Activated CD4-positive, alpha-beta T cell treated with anti-CD3 and anti-CD28 coated beads for 36 hours (primary cell): ENCODE measurements at regions not wholly inside any gene's neighbourhood (a gene's known extent, or its start where the extent isn't known, plus 50 kb on each side); places are given as distances from the start of the nearest gene placed in this dataset.
"Not testable (repeated sequence)": the region's sequence is repeated elsewhere in the genome, so short reads cannot be mapped to it uniquely, and the experiment has no call there.

Experiments
- ATAC-seq: fragments of 200-7000 bp; cut with Tn5 transposase; one replicate; pipeline ENCODE4 v1.10.0; 2021; ENCODE audit warnings: mild to moderate bottlenecking, moderate library complexity
- CTCF ChIA-PET: fragments of 350-600 bp; sonication (Branson Sonifier 250); formaldehyde crosslinking; loops from one replicate; lab custom pipeline; 2021; ENCODE audit warnings: antibody characterized with exemption; lab: Charles Lee
- POLR2A ChIA-PET: fragments of 350-600 bp; sonication (Branson Sonifier 250); formaldehyde crosslinking; loops from one replicate; lab custom pipeline; 2021; ENCODE audit warnings: antibody characterized with exemption, inconsistent platforms; lab: Charles Lee
- DNase-seq: peaks from one replicate; pipeline ENCODE4 v3.0.0-alpha.2; 2020
- H3K27ac Mint-ChIP-seq: one replicate; pipeline ENCODE4 v1.8.0; 2021; ENCODE audit warnings: mixed read lengths
- H3K27me3 Mint-ChIP-seq: one replicate; pipeline ENCODE4 v1.8.0; 2021; ENCODE audit warnings: mixed read lengths
- H3K36me3 Mint-ChIP-seq: one replicate; pipeline ENCODE4 v1.8.0; 2021; ENCODE audit warnings: low read depth, mixed read lengths
- H3K4me1 Mint-ChIP-seq: one replicate; pipeline ENCODE4 v1.8.0; 2021; ENCODE audit warnings: mixed read lengths
- H3K4me3 Mint-ChIP-seq: one replicate; pipeline ENCODE4 v1.8.0; 2021; ENCODE audit warnings: mild to moderate bottlenecking, moderate library complexity, mixed read lengths
- H3K9me3 Mint-ChIP-seq: one replicate; pipeline ENCODE4 v1.8.0; 2021; ENCODE audit warnings: low read depth, mixed read lengths
- intact Hi-C, 2 experiments: fragments of 100-400 bp; cut with DNase I in 1 of 2; cut with micrococcal nuclease in 1 of 2; formaldehyde crosslinking; loops; one replicate each; pipeline versions ENCODE4 v1.14.2 to v1.15.1; 2022 to 2024; cut with DNase I, micrococcal nuclease

DNA sequence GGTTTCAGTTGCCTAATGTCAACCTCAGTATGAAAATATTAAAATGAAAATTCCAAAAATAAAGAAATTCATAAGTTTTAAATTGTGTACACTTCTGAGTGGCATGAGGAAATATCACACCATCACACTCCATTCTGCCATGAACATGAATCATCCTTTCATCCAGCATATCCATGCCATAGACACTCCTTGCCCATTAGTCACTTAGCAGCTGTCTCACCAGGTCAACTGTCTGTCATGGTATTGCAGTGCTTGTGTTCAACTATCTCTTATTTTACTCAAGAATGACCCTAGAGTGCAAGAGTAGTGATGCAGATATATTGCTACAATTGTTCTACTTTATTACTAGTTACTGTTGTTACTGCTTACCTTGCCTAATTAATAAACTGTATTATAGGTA lies 712.4 kb downstream of the EPHA7 start:
- no peaks in the 10 kb centered on the region for H3K4me1 Mint-ChIP-seq
- POLR2A ChIA-PET = no interaction called here
- H3K27me3 Mint-ChIP-seq = no peaks in the 10 kb centered on the region
- intact Hi-C loops = no loop called here
- H3K36me3 Mint-ChIP-seq = no peaks in the 10 kb centered on the region
- ATAC-seq (no peak), DNase-seq (no peak)
- H3K9me3 Mint-ChIP-seq = no peaks in the 10 kb centered on the region
- CTCF ChIA-PET = no interaction called here
- no peak overlapping the region for H3K27ac Mint-ChIP-seq
- no peak overlapping the region for H3K4me3 Mint-ChIP-seq

DNA sequence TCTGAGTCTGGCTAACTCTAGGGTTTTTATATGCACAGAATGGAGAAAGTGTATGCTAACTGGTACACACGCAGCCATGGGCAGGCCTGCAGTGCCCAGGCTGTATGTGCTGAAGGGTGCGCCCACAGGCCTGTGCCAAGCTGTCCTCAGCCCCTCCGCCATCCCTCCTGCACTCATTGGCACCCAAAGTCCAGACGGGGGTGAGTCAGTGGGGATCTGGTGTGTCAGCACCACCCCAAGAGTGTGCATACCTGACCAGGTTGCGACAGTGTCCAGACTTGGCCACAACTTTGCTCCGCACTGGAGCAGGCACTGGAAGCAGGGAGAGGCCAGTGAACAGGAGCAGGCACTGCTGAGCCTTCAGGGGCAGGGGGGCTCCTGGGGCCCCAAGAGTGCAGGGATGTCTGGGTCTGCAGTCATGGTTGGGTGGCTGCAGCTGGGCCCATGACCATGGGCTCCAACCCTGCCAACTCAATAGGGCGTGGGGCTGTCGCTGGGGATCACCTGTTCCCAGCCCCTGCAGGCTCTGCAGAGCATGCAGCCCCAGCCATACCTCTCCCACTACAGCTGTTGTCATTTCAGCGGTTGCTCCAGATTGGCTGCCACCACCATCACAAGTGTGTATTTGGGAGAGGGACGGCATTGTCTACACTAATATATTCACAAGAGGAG lies 717.8 kb downstream of the EPHA7 start:
- ATAC-seq (no peak), DNase-seq (no peak)
- peaks cover 3% of the 10 kb centered on the region for H3K9me3 Mint-ChIP-seq
- POLR2A ChIA-PET = no interaction called here
- H3K27me3 Mint-ChIP-seq = no peaks in the 10 kb centered on the region
- intact Hi-C loops = no loop called here
- no peaks in the 10 kb centered on the region for H3K4me1 Mint-ChIP-seq
- CTCF ChIA-PET = no interaction called here
- H3K36me3 Mint-ChIP-seq = no peaks in the 10 kb centered on the region
- no peak overlapping the region for H3K4me3 Mint-ChIP-seq
- no peak overlapping the region for H3K27ac Mint-ChIP-seq

DNA sequence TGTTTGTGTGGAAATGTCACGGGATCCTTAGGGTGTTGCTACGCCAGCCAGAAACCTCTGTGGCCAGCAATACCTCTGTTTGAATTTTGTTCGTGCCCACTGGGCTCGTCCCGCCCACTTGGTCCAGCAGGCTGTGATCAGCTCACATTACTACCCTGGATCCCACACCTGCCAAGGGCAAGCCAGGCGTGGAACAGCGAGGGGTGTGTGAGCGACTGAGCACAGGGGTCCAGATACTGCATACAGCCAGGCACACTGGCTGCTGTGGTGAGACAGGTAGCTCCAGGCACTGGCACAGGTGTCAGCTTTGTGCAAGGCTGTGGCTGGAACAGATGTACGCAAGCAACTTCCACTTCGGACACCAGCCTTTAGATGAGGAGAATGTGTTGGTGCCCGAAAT lies 718.9 kb downstream of the EPHA7 start:
- Mint-ChIP-seq H3K27ac (no peak overlapping the region), H3K4me1 (no peaks in the 10 kb centered on the region), H3K9me3 (peaks cover 3% of the 10 kb centered on the region), H3K36me3 (no peaks in the 10 kb centered on the region), H3K4me3 (no peak overlapping the region), H3K27me3 (no peaks in the 10 kb centered on the region)
- ATAC-seq (no peak), DNase-seq (no peak)
- intact Hi-C loops = no loop called here
- CTCF ChIA-PET = no interaction called here
- POLR2A ChIA-PET = no interaction called here

DNA sequence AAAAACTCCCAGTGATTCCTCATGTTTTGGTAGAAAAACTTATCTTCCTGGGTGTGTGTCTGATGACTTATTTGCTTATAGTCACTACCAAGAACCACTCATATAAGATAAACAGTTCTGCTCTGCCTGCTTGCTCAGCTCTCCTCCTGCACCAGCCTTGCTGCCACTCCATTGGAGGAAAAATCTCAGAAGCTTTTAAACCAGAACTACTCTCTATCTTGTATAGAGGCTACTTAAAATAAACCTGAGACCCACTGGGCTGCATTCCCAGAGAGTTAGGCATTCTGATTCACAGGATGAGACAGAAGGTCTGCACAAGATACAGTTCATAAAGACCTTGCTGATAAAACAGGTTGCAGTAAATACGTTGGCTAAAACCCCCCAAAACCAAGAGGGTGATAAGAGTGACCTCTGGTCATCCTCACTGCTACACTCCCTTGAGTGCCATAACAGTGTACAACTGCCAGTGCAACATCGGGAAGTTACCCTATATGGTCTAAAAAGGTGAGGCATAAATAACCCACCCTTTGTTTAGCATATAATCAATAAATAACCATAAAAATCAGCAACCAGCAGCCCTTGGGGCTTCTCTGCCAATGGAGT lies 728.3 kb downstream of the EPHA7 start:
- CTCF ChIA-PET = no interaction called here
- no peak for ATAC-seq
- no peaks in the 10 kb centered on the region for H3K4me1 Mint-ChIP-seq
- H3K27me3 Mint-ChIP-seq = no peaks in the 10 kb centered on the region
- peaks cover 1% of the 10 kb centered on the region for H3K9me3 Mint-ChIP-seq
- no peak for DNase-seq
- no peak overlapping the region for H3K4me3 Mint-ChIP-seq
- intact Hi-C loops = no loop called here
- no peaks in the 10 kb centered on the region for H3K36me3 Mint-ChIP-seq
- POLR2A ChIA-PET = no interaction called here
- H3K27ac Mint-ChIP-seq = no peak overlapping the region

GRCh38 chr6:92688342-92688741 lies 731.0 kb downstream of the EPHA7 start:
- ATAC-seq = no peak
- Mint-ChIP-seq H3K27me3 (no peaks in the 10 kb centered on the region), H3K36me3 (no peaks in the 10 kb centered on the region), H3K4me3 (no peak overlapping the region), H3K4me1 (no peaks in the 10 kb centered on the region), H3K9me3 (peaks cover 1% of the 10 kb centered on the region), H3K27ac (no peak overlapping the region)
- no peak for DNase-seq
- ChIA-PET CTCF (no interaction called here), POLR2A (no interaction called here)
- intact Hi-C loops = no loop called here

DNA sequence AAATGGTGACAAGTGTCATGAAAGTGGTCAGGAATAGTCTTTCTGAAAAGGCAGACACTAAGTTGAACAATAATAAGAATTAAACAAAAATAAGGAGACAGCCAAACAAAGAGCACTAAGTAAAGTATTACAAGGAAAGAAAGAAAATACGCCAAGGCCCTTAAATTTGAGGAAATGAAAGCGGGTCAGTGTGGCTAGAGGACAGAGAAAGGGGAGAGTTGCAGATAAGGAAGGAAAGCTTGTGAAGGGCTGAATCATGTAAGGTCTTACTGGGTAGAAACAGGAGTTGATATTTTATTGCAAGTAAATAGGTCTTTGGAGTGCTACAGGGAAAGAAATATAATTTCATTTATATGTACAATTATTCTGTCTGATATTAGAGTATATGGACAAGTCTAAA lies 732.1 kb downstream of the EPHA7 start:
- H3K4me3 Mint-ChIP-seq = no peak overlapping the region
- intact Hi-C loops = no loop called here
- no peak overlapping the region for H3K27ac Mint-ChIP-seq
- no peaks in the 10 kb centered on the region for H3K4me1 Mint-ChIP-seq
- POLR2A ChIA-PET = no interaction called here
- no peaks in the 10 kb centered on the region for H3K36me3 Mint-ChIP-seq
- no peak for DNase-seq
- H3K9me3 Mint-ChIP-seq = peaks cover 1% of the 10 kb centered on the region
- H3K27me3 Mint-ChIP-seq = no peaks in the 10 kb centered on the region
- no peak for ATAC-seq
- CTCF ChIA-PET = no interaction called here

DNA sequence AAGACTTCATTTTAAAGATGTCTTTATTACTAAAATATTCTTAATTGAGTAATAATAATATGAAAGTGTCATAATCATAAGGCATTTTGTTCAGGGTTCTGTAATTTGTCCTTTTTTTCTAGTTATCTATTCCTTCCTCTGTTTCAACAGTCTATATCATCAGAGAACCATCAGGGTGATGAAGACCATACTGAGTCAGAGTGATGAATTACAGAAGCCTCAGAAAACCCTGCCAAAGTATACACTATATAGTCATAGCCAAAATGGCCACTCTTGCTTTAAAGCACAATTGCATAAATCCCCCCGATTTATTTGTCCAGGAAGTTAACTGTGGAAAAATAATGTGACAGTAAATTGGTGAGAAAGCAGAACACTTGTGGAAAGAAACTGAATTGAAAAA lies 735.0 kb downstream of the EPHA7 start:
- ATAC-seq = no peak
- ChIA-PET POLR2A (no interaction called here), CTCF (no interaction called here)
- Mint-ChIP-seq H3K36me3 (no peaks in the 10 kb centered on the region), H3K4me1 (no peaks in the 10 kb centered on the region), H3K4me3 (no peak overlapping the region), H3K9me3 (peaks cover 1% of the 10 kb centered on the region), H3K27ac (no peak overlapping the region), H3K27me3 (no peaks in the 10 kb centered on the region)
- intact Hi-C loops = no loop called here
- DNase-seq = no peak

GRCh38 chr6:92683748-92684147 lies 735.6 kb downstream of the EPHA7 start:
- intact Hi-C loops = no loop called here
- Mint-ChIP-seq H3K27ac (no peak overlapping the region), H3K4me3 (no peak overlapping the region), H3K36me3 (no peaks in the 10 kb centered on the region), H3K27me3 (no peaks in the 10 kb centered on the region), H3K4me1 (no peaks in the 10 kb centered on the region), H3K9me3 (peaks cover 3% of the 10 kb centered on the region)
- ChIA-PET POLR2A (no interaction called here), CTCF (no interaction called here)
- ATAC-seq (no peak), DNase-seq (no peak)

DNA sequence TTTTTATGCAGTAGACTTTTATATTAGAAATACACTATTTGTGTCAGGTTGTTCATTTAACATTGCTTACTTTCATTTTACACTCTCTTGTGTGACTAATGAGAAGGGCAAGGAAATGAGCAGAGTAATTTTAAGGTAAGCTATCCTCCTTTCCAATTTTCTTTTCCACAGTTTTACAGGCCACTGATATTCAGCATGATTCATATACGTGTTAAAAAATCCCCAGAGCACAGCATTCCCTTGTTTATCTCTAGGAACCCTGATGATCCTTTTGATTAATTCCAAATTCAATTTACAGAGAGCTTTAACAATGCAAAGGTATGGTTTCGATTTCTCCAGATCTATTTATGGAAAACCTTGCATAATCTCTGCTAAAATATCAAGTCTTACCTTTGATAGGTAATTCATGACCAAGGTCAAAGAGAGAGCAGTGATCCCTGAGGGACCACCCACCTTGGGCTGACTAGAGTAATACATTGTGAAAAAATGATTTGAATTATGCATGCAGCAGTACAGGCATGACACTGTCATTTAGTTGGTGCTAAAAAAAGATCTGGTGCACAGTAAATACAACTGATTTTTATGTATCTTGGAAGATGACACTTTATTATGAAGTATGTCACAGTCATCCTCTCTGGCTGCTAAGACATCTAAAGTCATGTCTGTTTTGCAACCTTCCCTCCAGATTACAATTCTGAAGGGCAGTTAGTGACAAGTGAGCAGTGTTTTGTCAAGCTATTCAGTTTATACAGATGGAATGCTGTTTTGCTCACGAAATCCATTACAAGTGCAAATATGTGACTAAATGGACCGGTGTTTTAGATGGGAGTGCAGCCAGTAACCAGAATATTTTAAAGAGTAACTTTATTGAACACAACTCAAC lies 736.6 kb downstream of the EPHA7 start:
- no peak overlapping the region for H3K27ac Mint-ChIP-seq
- H3K4me1 Mint-ChIP-seq = no peaks in the 10 kb centered on the region
- no peaks in the 10 kb centered on the region for H3K36me3 Mint-ChIP-seq
- ATAC-seq = no peak
- no peak for DNase-seq
- no peak overlapping the region for H3K4me3 Mint-ChIP-seq
- ChIA-PET POLR2A (no interaction called here), CTCF (no interaction called here)
- no peaks in the 10 kb centered on the region for H3K27me3 Mint-ChIP-seq
- intact Hi-C loops = no loop called here
- peaks cover 3% of the 10 kb centered on the region for H3K9me3 Mint-ChIP-seq

DNA sequence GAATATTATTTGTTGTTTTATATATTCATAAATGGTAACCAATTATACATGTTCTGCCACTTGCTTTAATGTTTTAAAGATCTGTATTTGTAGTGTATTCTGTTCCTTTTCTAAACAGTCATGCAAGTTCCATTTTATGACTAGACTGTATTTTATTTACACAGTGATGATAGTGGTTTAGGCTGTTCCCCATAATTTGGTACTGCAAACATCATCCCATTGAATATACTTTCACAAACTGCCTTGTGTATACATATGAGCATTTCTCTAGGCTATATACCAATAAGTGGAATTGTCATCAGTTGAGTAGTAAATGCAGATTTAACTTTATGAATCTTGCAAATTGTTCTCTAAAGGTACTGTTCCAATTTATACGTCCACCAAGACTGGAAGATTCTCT lies 738.0 kb downstream of the EPHA7 start:
- DNase-seq (no peak), ATAC-seq (no peak)
- Mint-ChIP-seq H3K4me1 (no peaks in the 10 kb centered on the region), H3K4me3 (no peak overlapping the region), H3K27me3 (no peaks in the 10 kb centered on the region), H3K36me3 (no peaks in the 10 kb centered on the region), H3K9me3 (peaks cover 3% of the 10 kb centered on the region), H3K27ac (no peak overlapping the region)
- POLR2A ChIA-PET = no interaction called here
- intact Hi-C loops = no loop called here
- CTCF ChIA-PET = no interaction called here

GRCh38 chr6:92671462-92671861 lies 747.9 kb downstream of the EPHA7 start:
- H3K36me3 Mint-ChIP-seq, H3K4me3 Mint-ChIP-seq, intact Hi-C loops, CTCF ChIA-PET, POLR2A ChIA-PET, H3K27me3 Mint-ChIP-seq, DNase-seq, H3K4me1 Mint-ChIP-seq, ATAC-seq, H3K27ac Mint-ChIP-seq: not testable (repeated sequence)
- peaks cover 10% of the 10 kb centered on the region for H3K9me3 Mint-ChIP-seq

- Mint-ChIP-seq H3K4me1 (no peaks in the 10 kb centered on the region), H3K9me3 (peaks cover 6% of the 10 kb centered on the region), H3K27me3 (no peaks in the 10 kb centered on the region), H3K4me3 (no peak overlapping the region), H3K27ac (no peak overlapping the region), H3K36me3 (no peaks in the 10 kb centered on the region)
- ChIA-PET CTCF (no interaction called here), POLR2A (no interaction called here)
- intact Hi-C loops = no loop called here
- no peak for DNase-seq
- ATAC-seq = no peak
These were observed 751.5 kb downstream of the EPHA7 start for GRCh38 chr6:92667843-92668242.
